GM18520 (cell line): ENCODE measurements at regions not wholly inside any gene's neighbourhood (a gene's known extent, or its start where the extent isn't known, plus 50 kb on each side); places are given as distances from the start of the nearest gene placed in this dataset.

Source experiments
- ATAC-seq: cut with Tn5 transposase; IDR thresholded peaks from one replicate; pipeline ENCODE4 v1.9.1; 2021; ENCODE audit not compliant: unreplicated experiment

GRCh38 chr9:2303056-2303455 is 287.9 kb downstream of the SMARCA2 start:
- ATAC-seq, result no peak

- ATAC-seq, result no peak
Measured at GRCh38 chr9:2307480-2307879, 292.3 kb downstream of the SMARCA2 start.

- no peak for ATAC-seq
Measured at GRCh38 chr9:2311920-2312319, 296.8 kb downstream of the SMARCA2 start.

- no peak for ATAC-seq
Measured at GRCh38 chr9:2313512-2313911, 298.4 kb downstream of the SMARCA2 start.

- ATAC-seq, result no peak
Measured at GRCh38 chr9:2317591-2317990, 302.4 kb downstream of the SMARCA2 start.

GRCh38 chr9:2319421-2319820 is 302.2 kb upstream of the VLDLR start:
- no peak for ATAC-seq

- no peak for ATAC-seq
Measured at GRCh38 chr9:2320114-2320513, 301.5 kb upstream of the VLDLR start.

GRCh38 chr9:2320632-2321031 is 301.0 kb upstream of the VLDLR start:
- no peak for ATAC-seq

GRCh38 chr9:2321523-2322148 is 300.0 kb upstream of the VLDLR start:
- no peak for ATAC-seq

- no peak for ATAC-seq
Measured at GRCh38 chr9:2324742-2325141, 296.8 kb upstream of the VLDLR start.

- ATAC-seq, result no peak
Measured at GRCh38 chr9:2332663-2333062, 288.9 kb upstream of the VLDLR start.

- ATAC-seq, result no peak
Measured at GRCh38 chr9:2335260-2335659, 286.3 kb upstream of the VLDLR start.

GRCh38 chr9:2336055-2336454 is 285.5 kb upstream of the VLDLR start:
- no peak for ATAC-seq

- ATAC-seq, result no peak
Measured at GRCh38 chr9:2337131-2337530, 284.5 kb upstream of the VLDLR start.

- ATAC-seq, result no peak
Measured at GRCh38 chr9:2337627-2338026, 284.0 kb upstream of the VLDLR start.

GRCh38 chr9:2338777-2339365 is 282.7 kb upstream of the VLDLR start:
- ATAC-seq, result no peak

- ATAC-seq, result no peak
Measured at GRCh38 chr9:2339416-2339815, 282.2 kb upstream of the VLDLR start.

- ATAC-seq, result no peak
Measured at GRCh38 chr9:2340046-2340760, 281.4 kb upstream of the VLDLR start.

- no peak for ATAC-seq
Measured at GRCh38 chr9:2341126-2341525, 280.5 kb upstream of the VLDLR start.

GRCh38 chr9:2341956-2342355 is 279.6 kb upstream of the VLDLR start:
- ATAC-seq, result no peak

- ATAC-seq, result no peak
Measured at GRCh38 chr9:2343756-2344155, 277.8 kb upstream of the VLDLR start.

GRCh38 chr9:2344436-2344835 is 277.2 kb upstream of the VLDLR start:
- no peak for ATAC-seq
